K562 (cell line): ENCODE measurements at regions not wholly inside any gene's neighbourhood (a gene's known extent, or its start where the extent isn't known, plus 50 kb on each side); places are given as distances from the start of the nearest gene placed in this dataset.

Experiments used
- ATAC-seq: fragments of 200-7000 bp; cut with Tn5 transposase; 3 replicates; pipeline ENCODE4 v1.9.1; 2020; ENCODE audit warnings: moderate library complexity
- BruUV-seq: library from RNA; stranded (reverse); fragments of 400-500 nt; replicated peaks from 2 replicates; lab custom pipeline; 2021; lab: Mats Ljungman, UMichigan
- CTCF ChIA-PET: fragments of 300-600 bp; formaldehyde crosslinking; extraction: SDS; loops from one replicate; lab custom pipeline; 2021; ENCODE audit warnings: low intra/inter-chr PET ratio; lab: Yijun Ruan, JAX
- POLR2A ChIA-PET: fragments of 300-600, 350-650 bp; sonication (Branson Sonifier 250); formaldehyde crosslinking; extraction: SDS; loops from one replicate; lab custom pipeline; 2021; ENCODE audit warnings: antibody characterized with exemption, inconsistent platforms; lab: Yijun Ruan, JAX
- DNase-seq, 4 experiments: peaks; one replicate each; pipeline versions ENCODE4 v3.0.0 to v3.0.0-alpha.2; 2011 to 2018; ENCODE audit warnings: low spot score in 3 of 4, mixed read lengths in 3 of 4; ENCODE audit errors: extremely low read depth in 1 of 4
- FAIRE-seq: peaks from 2 replicates; lab custom pipeline; 2011; peaks lifted over from hg19 to GRCh38; lab: Jason Lieb, UNC
- H2AFZ ChIP-seq: 2 replicates; pipeline ENCODE4 v1.6.0; 2011; ENCODE audit warnings: low read depth, low read length, control low read depth, inconsistent platforms
- H3K27ac ChIP-seq: fragments of 200-600 bp; 3 replicates; pipeline ENCODE4 v1.8.0; 2011; ENCODE audit warnings: low read depth, mild to moderate bottlenecking, control low read depth, inconsistent platforms, low read length, moderate library complexity, mixed read lengths; ENCODE audit errors: extremely low read depth
- H3K27me3 ChIP-seq, 2 experiments: fragments of 300-600 bp in 1 of 2; 2 replicates in 1 of 2; 3 replicates in 1 of 2; pipeline versions ENCODE4 v1.6.0 to v1.8.0; 2011; ENCODE audit warnings: inconsistent platforms in 2 of 2, low read length in 2 of 2, mild to moderate bottlenecking in 1 of 2, mixed read lengths in 1 of 2, moderate library complexity in 1 of 2; ENCODE audit not compliant: control insufficient read depth in 2 of 2, insufficient read depth in 2 of 2
- H3K36me3 ChIP-seq: fragments of 300-600 bp; 3 replicates; pipeline ENCODE4 v1.8.0; 2011; ENCODE audit warnings: mild to moderate bottlenecking, low read length, inconsistent platforms; ENCODE audit not compliant: control insufficient read depth, insufficient read depth
- H3K4me1 ChIP-seq, 2 experiments: fragments of 200-600 bp in 1 of 2; replicated peaks in 1 of 2; 2 replicates in 1 of 2; 3 replicates in 1 of 2; pipeline versions ENCODE4 v1.5.1 to v1.8.0; 2011; ENCODE audit warnings: inconsistent platforms in 2 of 2, low read length in 2 of 2, mild to moderate bottlenecking in 1 of 2, mixed read lengths in 1 of 2, moderate library complexity in 1 of 2; ENCODE audit not compliant: control insufficient read depth in 2 of 2, insufficient read depth in 2 of 2
- H3K4me2 ChIP-seq: 2 replicates; pipeline ENCODE4 v1.6.1; 2011; ENCODE audit warnings: low read length, control low read depth, inconsistent platforms, mixed read lengths; ENCODE audit not compliant: insufficient read depth
- H3K4me3 ChIP-seq: fragments of 200-600 bp; sonication (generic), shearing (Covaris generic); 2 replicates; pipeline ENCODE4 v1.5.1; 2016; ENCODE audit warnings: control low read depth, inconsistent platforms
- H3K79me2 ChIP-seq: fragments of 200-600 bp; 3 replicates; pipeline ENCODE4 v1.8.0; 2011; ENCODE audit warnings: low read length, inconsistent platforms; ENCODE audit not compliant: control insufficient read depth, insufficient read depth
- H3K9ac ChIP-seq, 2 experiments: 2 replicates each; pipeline versions ENCODE4 v1.6.0 to v1.6.1; 2011; ENCODE audit warnings: low read depth in 2 of 2, low read length in 2 of 2, control low read depth in 1 of 2, inconsistent platforms in 1 of 2, mild to moderate bottlenecking in 1 of 2, mixed read lengths in 1 of 2; ENCODE audit not compliant: insufficient read depth in 1 of 2
- H3K9me1 ChIP-seq: one replicate; pipeline ENCODE4 v1.6.0; 2011; ENCODE audit warnings: inconsistent platforms, mild to moderate bottlenecking, low read length, moderate library complexity; ENCODE audit not compliant: control insufficient read depth, insufficient read depth
- H3K9me3 ChIP-seq: replicated peaks from 2 replicates; pipeline ENCODE4 v1.5.1; 2011; ENCODE audit warnings: low read depth, low read length, inconsistent platforms; ENCODE audit not compliant: control insufficient read depth, insufficient read depth
- H4K20me1 ChIP-seq: replicated peaks from 2 replicates; pipeline ENCODE4 v1.6.1; 2011; ENCODE audit warnings: low read length, inconsistent platforms, mixed read lengths; ENCODE audit not compliant: control insufficient read depth, insufficient read depth
- ATF1 ChIP-seq, 2 experiments: fragments of 450-650 bp in 1 of 2; IDR thresholded peaks; 2 replicates each; pipeline ENCODE4 v1.6.1; 2016; ENCODE audit warnings: missing compliant biosample characterization in 1 of 2, missing genetic modification characterization in 1 of 2
- BDP1 ChIP-seq: IDR thresholded peaks from 3 replicates; pipeline ENCODE4 v1.6.1; 2011; ENCODE audit not compliant: insufficient read length, insufficient read depth
- CEBPG ChIP-seq, 3 experiments: fragments of 200-800 bp in 1 of 3; sonication (Bioruptor generic) in 1 of 3; sonication (generic) in 1 of 3; formaldehyde crosslinking in 1 of 3; IDR thresholded peaks in 2 of 3; conservative IDR thresholded peaks in 1 of 3; 2 replicates each; pipeline versions ENCODE4 v1.6.1 to v1.8.0; 2016 to 2022; ENCODE audit warnings: missing compliant biosample characterization in 2 of 3, missing genetic modification characterization in 2 of 3, mild to moderate bottlenecking in 1 of 3, missing genetic modification reagents in 1 of 3
- FOXJ3 ChIP-seq: sonication (generic); formaldehyde crosslinking; IDR thresholded peaks from 2 replicates; pipeline ENCODE4 v1.4.0; 2020; ENCODE audit warnings: mild to moderate bottlenecking, missing genetic modification reagents
- NCOA4 ChIP-seq: fragments of 450-650 bp; IDR thresholded peaks from 2 replicates; pipeline ENCODE4 v1.6.1; 2018; ENCODE audit warnings: mild to moderate bottlenecking; ENCODE audit not compliant: partially characterized antibody
- NFATC3 ChIP-seq: fragments of 450-650 bp; IDR thresholded peaks from 2 replicates; pipeline ENCODE4 v1.6.1; 2017; ENCODE audit warnings: mild to moderate bottlenecking
- PHTF2 ChIP-seq: fragments of 250-450 bp; sonication (Bioruptor Pico); IDR thresholded peaks from 2 replicates; pipeline ENCODE4 v1.5.0; 2021; ENCODE audit warnings: mild to moderate bottlenecking
- SIN3A ChIP-seq, 2 experiments: fragments of 150-350 bp in 1 of 2; IDR thresholded peaks; 2 replicates each; pipeline ENCODE4 v1.6.1; 2011 to 2016; ENCODE audit warnings: borderline replicate concordance in 2 of 2, low read depth in 2 of 2, low read length in 2 of 2, mild to moderate bottlenecking in 2 of 2, moderate library complexity in 2 of 2; ENCODE audit not compliant: control insufficient read depth in 1 of 2
- SMAD1 ChIP-seq: fragments of 150-350 bp; IDR thresholded peaks from 2 replicates; pipeline ENCODE4 v1.6.1; 2014; ENCODE audit warnings: low read length, low read depth; ENCODE audit not compliant: partially characterized antibody
- SNIP1 ChIP-seq: fragments of 450-650 bp; IDR thresholded peaks from 2 replicates; pipeline ENCODE4 v1.7.1; 2017; ENCODE audit warnings: low read depth, mild to moderate bottlenecking
- SRSF9 ChIP-seq: fragments of 200-400 bp; formaldehyde crosslinking; IDR thresholded peaks from 2 replicates; pipeline ENCODE4 v1.6.1; 2017; ENCODE audit warnings: low read depth, low read length, borderline replicate concordance
- ZNF696 ChIP-seq: fragments of 250-450 bp; sonication (Bioruptor Pico); conservative IDR thresholded peaks from 2 replicates; pipeline ENCODE4 v1.4.0; 2020; ENCODE audit warnings: mild to moderate bottlenecking, moderate library complexity
- ZNF699 ChIP-seq: fragments of 250-450 bp; sonication (Bioruptor Pico); IDR thresholded peaks from 2 replicates; pipeline ENCODE4 v1.8.0; 2021; ENCODE audit warnings: mild to moderate bottlenecking, moderate library complexity; ENCODE audit not compliant: insufficient replicate concordance
- WGBS: fragments of 100-300 bp; shearing (Covaris generic); methylation state at CpG from one replicate; pipeline ENCODE4 v1.1.6; 2016; ENCODE audit warnings: low coverage, mixed read lengths; ENCODE audit not compliant: insufficient coverage; ENCODE audit errors: missing lambda C conversion rate; 5-methylcytosine and 5-hydroxymethylcytosine counted together
- in situ Hi-C: fragments of 300-500 bp; cut with MboI; formaldehyde crosslinking; loops from 4 replicates; pipeline ENCODE4 v1.15.0; 2018; ENCODE audit warnings: inconsistent platforms, mixed read lengths
- intact Hi-C: fragments of 100-400 bp; cut with micrococcal nuclease; formaldehyde crosslinking; loops from 2 replicates; pipeline ENCODE4 v1.14.2; 2022
- TF ChIP-seq, protein P1 (sequence below): fragments of 250-450 bp; sonication (Bioruptor Pico); IDR thresholded peaks from 2 replicates; pipeline ENCODE4 v1.8.0; 2021; ENCODE audit warnings: moderate library complexity, mild to moderate bottlenecking, inconsistent platforms
- TF ChIP-seq, protein P2 (sequence below), 2 experiments: fragments of 450-650 bp; conservative IDR thresholded peaks; 2 replicates each; pipeline ENCODE4 v1.6.1; 2017; ENCODE audit warnings: mild to moderate bottlenecking in 2 of 2, moderate library complexity in 2 of 2

DNA sequence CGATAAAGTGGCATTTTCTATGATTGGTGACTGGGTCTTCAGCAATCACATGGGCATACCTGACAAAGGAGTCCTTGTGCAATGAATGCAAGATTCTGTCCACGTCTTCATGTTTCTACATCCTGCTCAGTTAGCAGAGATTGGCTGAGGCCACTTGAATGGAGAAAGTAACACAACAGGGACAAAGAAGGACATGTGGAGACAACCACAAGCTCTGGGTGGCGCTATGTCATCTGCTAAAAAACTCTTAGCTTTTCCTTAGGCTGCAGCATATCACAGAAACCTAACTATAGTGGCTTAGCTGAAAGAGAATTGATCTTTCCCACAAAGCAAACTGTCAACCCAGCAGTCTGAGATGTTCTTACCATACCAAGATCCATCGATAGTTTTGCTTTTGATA lies 1109.7 kb downstream of the SOCS6 start (continued):
- TF ChIP-seq SIN3A (IDR thresholded peaks at IDR 0.05; ENCODE audit: borderline replicate concordance in 2 of 2, control insufficient read depth in 1 of 2, low read depth in 2 of 2, low read length in 2 of 2): no peak

DNA sequence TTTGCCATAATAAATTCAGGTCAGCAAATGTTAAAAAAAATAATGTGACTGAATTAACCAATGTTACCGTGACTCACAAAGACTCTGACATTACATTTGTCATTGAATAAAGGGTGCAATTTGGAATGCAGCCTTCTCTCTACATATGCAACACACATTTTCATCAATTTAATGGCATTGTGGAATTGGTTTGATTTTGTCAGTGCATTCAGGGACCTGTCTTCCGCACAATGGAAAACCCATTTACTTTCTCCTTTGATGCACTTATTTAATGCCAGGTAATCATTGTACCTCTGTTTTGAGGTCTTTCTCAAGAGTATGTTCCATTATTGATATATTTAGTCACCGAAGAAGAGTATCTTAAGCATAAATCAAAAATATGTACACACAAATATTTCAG lies 1099.3 kb downstream of the SOCS6 start:
- H3K9me1 ChIP-seq: no peaks in the 10 kb centered on the region
- no peak overlapping the region for H2AFZ ChIP-seq
- H3K4me1 ChIP-seq: no peaks in the 10 kb centered on the region
- intact Hi-C loops (no loop called here), in situ Hi-C loops (no loop called here)
- ChIA-PET POLR2A (no interaction called here), CTCF (no interaction called here)
- H3K9ac ChIP-seq: no peak overlapping the region
- no TSS peak for BruUV-seq
- H3K79me2 ChIP-seq: no peaks in the 10 kb centered on the region
- H3K4me2 ChIP-seq: no peak overlapping the region
- FAIRE-seq (no peak), ATAC-seq (no peak), DNase-seq (no peak)
- no peaks in the 10 kb centered on the region for H3K9me3 ChIP-seq
- 18% methylated on average over 2 of the region's 3 CpGs for WGBS
- no peaks in the 10 kb centered on the region for H3K36me3 ChIP-seq
- H4K20me1 ChIP-seq: no peaks in the 10 kb centered on the region
- H3K27me3 ChIP-seq: no peaks in the 10 kb centered on the region
- no peak overlapping the region for H3K27ac ChIP-seq
- no peak overlapping the region for H3K4me3 ChIP-seq
- TF ChIP-seq ATF1 (CRISPR knock-in tag; IDR thresholded peaks at IDR 0.05) (no peak), ATF1 (tag; IDR thresholded peaks at IDR 0.05) (no peak), NCOA4 (no peak), SMAD1 (no peak), NFATC3 (no peak), FOXJ3 (CRISPR knock-in tag) (no peak), BDP1 (no peak), ZNF699 (no peak), CEBPG (CRISPR knock-in tag; IDR thresholded peaks at IDR 0.05) (no peak), CEBPG (tag; conservative IDR thresholded peaks at IDR 0.05 in 1 of 2, IDR thresholded peaks at IDR 0.05 in 1 of 2) (no peak), ZNF696 (CRISPR knock-in tag) (no peak), SRSF9 (no peak), PHTF2 (no peak), SNIP1 (no peak)
- TF ChIP-seq, protein P1, sequence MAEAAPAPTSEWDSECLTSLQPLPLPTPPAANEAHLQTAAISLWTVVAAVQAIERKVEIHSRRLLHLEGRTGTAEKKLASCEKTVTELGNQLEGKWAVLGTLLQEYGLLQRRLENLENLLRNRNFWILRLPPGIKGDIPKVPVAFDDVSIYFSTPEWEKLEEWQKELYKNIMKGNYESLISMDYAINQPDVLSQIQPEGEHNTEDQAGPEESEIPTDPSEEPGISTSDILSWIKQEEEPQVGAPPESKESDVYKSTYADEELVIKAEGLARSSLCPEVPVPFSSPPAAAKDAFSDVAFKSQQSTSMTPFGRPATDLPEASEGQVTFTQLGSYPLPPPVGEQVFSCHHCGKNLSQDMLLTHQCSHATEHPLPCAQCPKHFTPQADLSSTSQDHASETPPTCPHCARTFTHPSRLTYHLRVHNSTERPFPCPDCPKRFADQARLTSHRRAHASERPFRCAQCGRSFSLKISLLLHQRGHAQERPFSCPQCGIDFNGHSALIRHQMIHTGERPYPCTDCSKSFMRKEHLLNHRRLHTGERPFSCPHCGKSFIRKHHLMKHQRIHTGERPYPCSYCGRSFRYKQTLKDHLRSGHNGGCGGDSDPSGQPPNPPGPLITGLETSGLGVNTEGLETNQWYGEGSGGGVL: no peak
- TF ChIP-seq, protein P2, sequence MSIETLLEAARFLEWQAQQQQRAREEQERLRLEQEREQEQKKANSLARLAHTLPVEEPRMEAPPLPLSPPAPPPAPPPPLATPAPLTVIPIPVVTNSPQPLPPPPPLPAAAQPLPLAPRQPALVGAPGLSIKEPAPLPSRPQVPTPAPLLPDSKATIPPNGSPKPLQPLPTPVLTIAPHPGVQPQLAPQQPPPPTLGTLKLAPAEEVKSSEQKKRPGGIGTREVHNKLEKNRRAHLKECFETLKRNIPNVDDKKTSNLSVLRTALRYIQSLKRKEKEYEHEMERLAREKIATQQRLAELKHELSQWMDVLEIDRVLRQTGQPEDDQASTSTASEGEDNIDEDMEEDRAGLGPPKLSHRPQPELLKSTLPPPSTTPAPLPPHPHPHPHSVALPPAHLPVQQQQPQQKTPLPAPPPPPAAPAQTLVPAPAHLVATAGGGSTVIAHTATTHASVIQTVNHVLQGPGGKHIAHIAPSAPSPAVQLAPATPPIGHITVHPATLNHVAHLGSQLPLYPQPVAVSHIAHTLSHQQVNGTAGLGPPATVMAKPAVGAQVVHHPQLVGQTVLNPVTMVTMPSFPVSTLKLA (conservative IDR thresholded peaks at IDR 0.05): no peak
